Skeletal muscle satellite cell (primary cell): ENCODE measurements at regions not wholly inside any gene's neighbourhood (a gene's known extent, or its start where the extent isn't known, plus 50 kb on each side); places are given as distances from the start of the nearest gene placed in this dataset.

Experiments used
- H3K27me3 ChIP-seq: 2 replicates; pipeline ENCODE4 v1.7.0; 2013; ENCODE audit warnings: low read length; ENCODE audit not compliant: control insufficient read depth, insufficient read depth
- H3K36me3 ChIP-seq: 2 replicates; pipeline ENCODE4 v1.7.0; 2013; ENCODE audit warnings: mild to moderate bottlenecking, control low read depth, low read length; ENCODE audit not compliant: insufficient read depth
- H3K4me1 ChIP-seq: 2 replicates; pipeline ENCODE4 v1.7.0; 2013; ENCODE audit warnings: low read length; ENCODE audit not compliant: control insufficient read depth, insufficient read depth
- H3K4me2 ChIP-seq: 2 replicates; pipeline ENCODE4 v1.7.0; 2013; ENCODE audit warnings: mild to moderate bottlenecking, low read length
- H3K4me3 ChIP-seq: 2 replicates; pipeline ENCODE4 v1.7.0; 2013; ENCODE audit warnings: low read length
- H3K9ac ChIP-seq: 2 replicates; pipeline ENCODE4 v1.7.0; 2013; ENCODE audit warnings: mild to moderate bottlenecking, low read depth, low read length, moderate library complexity
- H3K9me3 ChIP-seq: replicated peaks from 2 replicates; pipeline ENCODE4 v1.7.0; 2013; ENCODE audit warnings: mild to moderate bottlenecking, control low read depth, low read length

GRCh38 chr10:78384049-78384431 lies 350.4 kb downstream of the RPS24 start:
- no peaks in the 10 kb centered on the region for H3K36me3 ChIP-seq
- H3K9me3 ChIP-seq = no peaks in the 10 kb centered on the region
- H3K9ac ChIP-seq = no peak overlapping the region
- peaks cover 33% of the 10 kb centered on the region for H3K27me3 ChIP-seq
- peaks cover 4% of the 10 kb centered on the region for H3K4me1 ChIP-seq
- H3K4me2 ChIP-seq = no peak overlapping the region
- no peak overlapping the region for H3K4me3 ChIP-seq

DNA sequence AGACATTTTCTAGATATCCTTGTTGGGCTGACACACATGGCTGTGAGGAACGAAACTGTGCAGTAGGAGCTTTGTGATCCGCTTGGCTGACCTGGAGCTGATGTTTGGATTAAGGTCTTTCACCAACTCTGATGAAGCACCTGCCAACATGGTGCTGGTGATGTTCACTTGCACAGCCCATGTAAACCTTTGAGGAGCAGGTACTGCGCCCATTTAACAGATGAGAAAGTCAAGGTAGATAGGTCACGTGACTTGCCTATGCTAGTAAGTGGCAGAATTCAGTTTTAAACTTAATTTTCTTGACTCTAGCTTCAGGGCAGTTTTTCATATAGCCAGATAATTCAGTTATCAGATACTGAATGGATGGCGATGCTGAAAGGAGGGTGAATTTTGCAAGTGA lies 351.9 kb downstream of the RPS24 start:
- peaks cover 28% of the 10 kb centered on the region for H3K27me3 ChIP-seq
- H3K9ac ChIP-seq = no peak overlapping the region
- H3K4me2 ChIP-seq = no peak overlapping the region
- no peaks in the 10 kb centered on the region for H3K36me3 ChIP-seq
- H3K4me3 ChIP-seq = no peak overlapping the region
- peaks cover 4% of the 10 kb centered on the region for H3K4me1 ChIP-seq
- no peaks in the 10 kb centered on the region for H3K9me3 ChIP-seq

DNA sequence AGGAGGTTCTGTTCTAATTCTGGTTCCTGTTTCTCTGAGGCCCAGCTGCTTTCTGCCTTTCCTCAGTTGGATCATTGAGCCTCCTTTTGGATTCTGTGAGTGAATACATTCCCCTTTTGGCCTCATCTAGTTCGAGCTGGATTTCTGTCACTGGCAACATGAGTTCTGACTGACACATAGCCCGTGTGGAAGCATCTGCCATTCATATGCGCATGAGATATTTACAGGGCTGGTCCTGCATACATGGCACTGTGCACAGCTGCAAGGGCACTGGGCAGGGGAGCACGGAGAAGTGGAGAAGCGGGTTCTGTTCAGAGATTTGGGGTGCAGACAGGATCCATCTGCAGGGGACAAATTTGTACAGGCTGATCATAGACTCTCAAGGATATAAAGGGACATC lies 352.8 kb downstream of the RPS24 start:
- no peaks in the 10 kb centered on the region for H3K9me3 ChIP-seq
- H3K36me3 ChIP-seq = no peaks in the 10 kb centered on the region
- no peak overlapping the region for H3K9ac ChIP-seq
- no peak overlapping the region for H3K4me2 ChIP-seq
- H3K4me1 ChIP-seq = peaks cover 4% of the 10 kb centered on the region
- peaks cover 30% of the 10 kb centered on the region for H3K27me3 ChIP-seq
- H3K4me3 ChIP-seq = no peak overlapping the region

DNA sequence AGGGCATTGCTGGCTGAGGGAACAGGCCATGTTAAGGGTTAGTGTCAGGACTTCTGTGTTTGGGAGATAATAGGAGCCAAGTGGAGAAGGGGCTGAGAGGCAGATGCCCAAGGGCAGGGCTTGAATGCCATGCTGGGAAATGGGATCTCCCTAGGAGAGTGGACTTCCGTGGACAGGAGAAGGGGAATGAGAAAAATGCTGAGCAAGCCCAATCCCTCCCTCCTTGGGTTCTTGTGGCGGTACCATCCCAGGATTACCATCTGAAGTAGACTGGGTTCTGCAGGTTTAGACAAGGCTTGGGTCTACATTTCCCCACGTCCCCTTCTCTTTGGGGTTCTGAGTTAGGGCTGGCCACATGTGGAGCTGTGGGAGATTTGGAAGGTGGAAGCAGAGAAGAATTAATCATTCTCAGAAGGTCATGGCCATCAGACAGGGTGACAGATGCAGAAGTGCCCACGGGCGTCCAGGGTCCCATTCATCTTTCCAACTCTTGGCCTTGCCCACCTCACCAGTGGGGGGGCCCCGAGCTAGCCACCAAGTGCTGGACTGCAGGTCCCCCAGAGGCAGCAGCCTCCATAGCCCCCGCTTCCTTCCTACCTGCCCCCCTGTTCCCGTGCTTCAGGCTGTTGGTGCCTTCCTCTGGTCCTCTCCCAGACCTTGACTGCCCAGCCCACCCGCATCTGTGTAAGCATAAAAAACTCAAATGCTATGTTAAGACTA lies 354.8 kb downstream of the RPS24 start:
- Histone ChIP-seq H3K9me3 (no peaks in the 10 kb centered on the region), H3K4me1 (peaks cover 4% of the 10 kb centered on the region), H3K36me3 (no peaks in the 10 kb centered on the region), H3K4me3 (no peak overlapping the region), H3K27me3 (peaks cover 35% of the 10 kb centered on the region), H3K4me2 (no peak overlapping the region), H3K9ac (no peak overlapping the region)

DNA sequence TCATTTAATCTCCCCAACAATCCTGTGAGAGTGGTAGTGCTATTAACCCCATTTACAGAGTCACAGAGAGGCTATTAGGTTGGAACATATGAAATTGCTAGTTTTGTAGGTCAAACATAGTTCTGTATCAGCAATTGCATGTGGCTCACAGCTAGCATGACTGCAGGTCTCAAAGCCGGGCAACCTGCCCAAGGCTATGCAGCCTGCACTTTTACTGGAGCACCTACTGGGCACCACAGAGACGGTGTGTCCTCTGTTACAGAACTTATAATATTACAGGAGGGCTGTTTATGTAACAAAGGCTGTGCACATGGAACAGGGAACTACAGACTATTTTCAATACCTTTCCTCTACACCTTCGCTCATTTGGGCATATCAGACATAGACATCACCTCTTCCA lies 355.8 kb downstream of the RPS24 start:
- Histone ChIP-seq H3K4me2 (no peak overlapping the region), H3K9ac (no peak overlapping the region)

GRCh38 chr10:78390051-78390450 lies 356.4 kb downstream of the RPS24 start:
- H3K4me2 ChIP-seq = no peak overlapping the region
- no peaks in the 10 kb centered on the region for H3K36me3 ChIP-seq
- H3K4me3 ChIP-seq = no peak overlapping the region
- H3K9me3 ChIP-seq = no peaks in the 10 kb centered on the region
- peaks cover 44% of the 10 kb centered on the region for H3K27me3 ChIP-seq
- peaks cover 4% of the 10 kb centered on the region for H3K4me1 ChIP-seq
- H3K9ac ChIP-seq = no peak overlapping the region

More for the DNA sequence above, 355.8 kb downstream of the RPS24 start:
- Histone ChIP-seq H3K36me3 (no peaks in the 10 kb centered on the region), H3K4me1 (peaks cover 4% of the 10 kb centered on the region), H3K4me3 (no peak overlapping the region), H3K9me3 (no peaks in the 10 kb centered on the region), H3K27me3 (peaks cover 40% of the 10 kb centered on the region)

DNA sequence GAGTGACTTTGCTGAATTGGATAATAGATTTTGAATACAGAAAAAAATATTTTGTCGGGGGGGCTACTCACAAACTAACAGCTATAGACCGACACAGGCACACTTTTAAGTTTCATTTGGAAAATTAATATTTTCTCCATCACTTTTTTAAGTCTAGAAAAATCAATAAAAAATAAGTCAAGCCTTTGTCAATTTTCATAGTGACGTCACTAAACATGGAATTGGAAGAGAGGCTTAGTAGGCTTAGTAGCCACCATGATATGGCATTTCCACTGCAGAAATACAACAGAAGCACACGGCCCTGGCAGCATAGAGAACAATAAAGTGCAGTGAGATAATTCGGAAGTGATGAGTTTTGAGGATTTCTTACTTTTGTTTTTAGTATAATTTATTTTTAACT lies 357.2 kb downstream of the RPS24 start:
- Histone ChIP-seq H3K9ac (no peak overlapping the region), H3K27me3 (peaks cover 44% of the 10 kb centered on the region), H3K36me3 (no peaks in the 10 kb centered on the region), H3K4me1 (peaks cover 4% of the 10 kb centered on the region), H3K9me3 (no peaks in the 10 kb centered on the region), H3K4me2 (no peak overlapping the region), H3K4me3 (no peak overlapping the region)

- Histone ChIP-seq H3K27me3 (peaks cover 39% of the 10 kb centered on the region), H3K9ac (no peak overlapping the region), H3K36me3 (no peaks in the 10 kb centered on the region), H3K9me3 (no peaks in the 10 kb centered on the region), H3K4me1 (peaks cover 4% of the 10 kb centered on the region), H3K4me3 (no peak overlapping the region), H3K4me2 (no peak overlapping the region)
These were observed 357.9 kb downstream of the RPS24 start for GRCh38 chr10:78391585-78391984.

GRCh38 chr10:78392197-78392596 lies 358.5 kb downstream of the RPS24 start:
- peaks cover 4% of the 10 kb centered on the region for H3K4me1 ChIP-seq
- H3K9me3 ChIP-seq = no peaks in the 10 kb centered on the region
- H3K4me2 ChIP-seq = no peak overlapping the region
- peaks cover 34% of the 10 kb centered on the region for H3K27me3 ChIP-seq
- H3K4me3 ChIP-seq = no peak overlapping the region
- H3K9ac ChIP-seq = no peak overlapping the region
- no peaks in the 10 kb centered on the region for H3K36me3 ChIP-seq

DNA sequence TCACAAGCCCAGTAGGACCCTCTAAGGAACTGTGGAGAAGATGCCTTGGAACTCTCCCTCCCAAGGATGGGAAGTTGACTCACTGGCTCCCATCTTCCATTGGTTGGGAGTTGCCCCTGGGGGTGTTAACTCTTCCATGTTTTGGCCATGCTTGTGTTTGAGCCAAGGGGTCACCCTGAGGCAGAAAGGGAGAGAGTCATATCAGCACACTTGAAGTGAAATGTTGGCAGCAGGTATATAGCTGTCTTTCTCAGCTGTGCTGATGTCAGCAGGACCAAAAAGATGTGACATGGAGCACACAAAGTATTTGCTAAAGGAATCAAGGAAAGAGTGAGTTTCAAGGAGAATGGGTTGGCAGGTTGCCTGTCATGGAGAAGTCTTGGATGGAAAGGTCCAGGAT lies 359.4 kb downstream of the RPS24 start:
- Histone ChIP-seq H3K9me3 (no peaks in the 10 kb centered on the region), H3K36me3 (no peaks in the 10 kb centered on the region), H3K4me1 (peaks cover 4% of the 10 kb centered on the region), H3K4me2 (no peak overlapping the region), H3K27me3 (peaks cover 34% of the 10 kb centered on the region), H3K9ac (no peak overlapping the region), H3K4me3 (no peak overlapping the region)

- Histone ChIP-seq H3K36me3 (no peaks in the 10 kb centered on the region), H3K9ac (no peak overlapping the region), H3K27me3 (peaks cover 39% of the 10 kb centered on the region), H3K9me3 (no peaks in the 10 kb centered on the region), H3K4me2 (no peak overlapping the region), H3K4me1 (no peaks in the 10 kb centered on the region), H3K4me3 (no peak overlapping the region)
These were observed 360.4 kb downstream of the RPS24 start for GRCh38 chr10:78394047-78394446.

DNA sequence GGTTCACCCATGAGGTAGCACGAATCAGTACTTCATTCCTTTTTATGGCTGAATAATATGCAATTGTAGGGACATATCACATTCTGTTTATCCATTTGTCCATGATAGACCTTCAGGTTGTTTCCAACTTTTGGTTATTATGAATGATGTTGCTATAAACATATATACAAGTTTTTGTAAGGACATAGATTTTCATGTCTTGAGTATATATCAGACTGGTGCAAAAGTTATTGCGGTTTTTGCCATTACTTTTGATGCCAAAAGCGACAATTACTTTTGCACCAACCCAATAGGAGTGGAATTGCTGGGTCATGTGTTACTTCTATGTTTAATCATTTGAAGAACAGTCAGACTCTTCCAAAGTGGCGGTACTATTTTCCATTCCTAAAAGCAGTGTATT lies 361.5 kb downstream of the RPS24 start:
- no peak overlapping the region for H3K4me2 ChIP-seq
- no peaks in the 10 kb centered on the region for H3K36me3 ChIP-seq
- H3K4me3 ChIP-seq = no peak overlapping the region
- no peaks in the 10 kb centered on the region for H3K9me3 ChIP-seq
- H3K27me3 ChIP-seq = peaks cover 40% of the 10 kb centered on the region
- no peak overlapping the region for H3K9ac ChIP-seq
- no peaks in the 10 kb centered on the region for H3K4me1 ChIP-seq
